Neutrophil (primary cell): ENCODE measurements at regions not wholly inside any gene's neighbourhood (a gene's known extent, or its start where the extent isn't known, plus 50 kb on each side); places are given as distances from the start of the nearest gene placed in this dataset.

Experiments used
- H3K27ac ChIP-seq: fragments of 200-600 bp; sonication (generic); 2 replicates; pipeline ENCODE4 v1.5.1; 2016; ENCODE audit warnings: mild to moderate bottlenecking, moderate library complexity
- H3K27me3 ChIP-seq: fragments of 200-600 bp; sonication (generic); 2 replicates; pipeline ENCODE4 v1.6.0; 2016; ENCODE audit warnings: mild to moderate bottlenecking
- H3K36me3 ChIP-seq: fragments of 200-600 bp; sonication (generic); 2 replicates; pipeline ENCODE4 v1.5.1; 2017
- H3K4me1 ChIP-seq, 2 experiments: fragments of 200-600 bp in 1 of 2; sonication (generic) in 1 of 2; 1 replicate in 1 of 2; 2 replicates in 1 of 2; pipeline versions ENCODE4 v1.5.1 to v1.6.1; 2013 to 2016; ENCODE audit warnings: low read depth in 1 of 2, low read length in 1 of 2, mild to moderate bottlenecking in 1 of 2, moderate library complexity in 1 of 2; ENCODE audit not compliant: control insufficient read depth in 1 of 2, insufficient read depth in 1 of 2
- H3K4me3 ChIP-seq, 2 experiments: fragments of 200-600 bp in 1 of 2; sonication (generic) in 1 of 2; 1 replicate in 1 of 2; 2 replicates in 1 of 2; pipeline ENCODE4 v1.5.1; 2013 to 2016; ENCODE audit warnings: low read depth in 1 of 2, low read length in 1 of 2, mild to moderate bottlenecking in 1 of 2, moderate library complexity in 1 of 2
- H3K9me3 ChIP-seq: fragments of 200-600 bp; sonication (generic); 2 replicates; pipeline ENCODE4 v1.5.1; 2016
- CTCF ChIP-seq: fragments of 200-600 bp; sonication (generic); IDR thresholded peaks from 2 replicates; pipeline ENCODE4 v1.5.1; 2016; ENCODE audit warnings: antibody characterized with exemption

GRCh38 chr3:31077021-31077601 is 182.7 kb upstream of the GADL1 start:
- H3K36me3 ChIP-seq, result no peaks in the 10 kb centered on the region
- no peak overlapping the region for H3K4me3 ChIP-seq
- TF ChIP-seq CTCF, result no peak
- H3K4me1 ChIP-seq, result no peaks in the 10 kb centered on the region
- H3K9me3 ChIP-seq, result no peaks in the 10 kb centered on the region
- no peak overlapping the region for H3K27ac ChIP-seq
- H3K27me3 ChIP-seq, result no peaks in the 10 kb centered on the region

GRCh38 chr3:31077826-31078225 is 183.4 kb upstream of the GADL1 start:
- no peaks in the 10 kb centered on the region for H3K36me3 ChIP-seq
- H3K4me1 ChIP-seq, result no peaks in the 10 kb centered on the region
- no peaks in the 10 kb centered on the region for H3K9me3 ChIP-seq
- H3K27me3 ChIP-seq, result no peaks in the 10 kb centered on the region
- H3K4me3 ChIP-seq, result no peak overlapping the region
- no peak for TF ChIP-seq CTCF
- no peak overlapping the region for H3K27ac ChIP-seq

- Histone ChIP-seq H3K36me3 (no peaks in the 10 kb centered on the region), H3K9me3 (no peaks in the 10 kb centered on the region), H3K27ac (no peak overlapping the region), H3K27me3 (no peaks in the 10 kb centered on the region), H3K4me3 (no peak overlapping the region), H3K4me1 (no peaks in the 10 kb centered on the region)
- no peak for TF ChIP-seq CTCF
These were observed 185.2 kb upstream of the GADL1 start for GRCh38 chr3:31079689-31080088.

- Histone ChIP-seq H3K4me3 (no peak overlapping the region), H3K4me1 (no peaks in the 10 kb centered on the region), H3K27me3 (no peaks in the 10 kb centered on the region), H3K27ac (no peak overlapping the region), H3K36me3 (no peaks in the 10 kb centered on the region), H3K9me3 (no peaks in the 10 kb centered on the region)
- TF ChIP-seq CTCF, result no peak
These were observed 186.7 kb upstream of the GADL1 start for GRCh38 chr3:31081018-31081662.

GRCh38 chr3:31086148-31086547 is 191.7 kb upstream of the GADL1 start:
- Histone ChIP-seq H3K36me3 (no peaks in the 10 kb centered on the region), H3K27ac (no peak overlapping the region), H3K4me3 (no peak overlapping the region), H3K9me3 (no peaks in the 10 kb centered on the region), H3K27me3 (no peaks in the 10 kb centered on the region), H3K4me1 (no peaks in the 10 kb centered on the region)
- TF ChIP-seq CTCF, result no peak
